DND-41 (cell line): ENCODE measurements at regions not wholly inside any gene's neighbourhood (a gene's known extent, or its start where the extent isn't known, plus 50 kb on each side); places are given as distances from the start of the nearest gene placed in this dataset.

Experiments used
- ATAC-seq: fragments of 200-7000 bp; cut with Tn5 transposase; 3 replicates; pipeline ENCODE4 v1.9.1; 2021; ENCODE audit warnings: low read depth; ENCODE audit not compliant: insufficient read depth
- DNase-seq: peaks from one replicate; pipeline ENCODE4 v3.0.0-alpha.2; 2020
- H2AFZ ChIP-seq: 2 replicates; pipeline ENCODE4 v1.6.0; 2012; ENCODE audit warnings: low read depth, low read length
- H3K27ac ChIP-seq: 2 replicates; pipeline ENCODE4 v1.5.1; 2012; ENCODE audit warnings: low read length, inconsistent platforms
- H3K27me3 ChIP-seq: fragments of 200-600 bp; sonication (generic); 2 replicates; pipeline ENCODE4 v1.6.0; 2012; ENCODE audit warnings: low read length, mild to moderate bottlenecking, inconsistent platforms; ENCODE audit not compliant: insufficient read depth, poor library complexity
- H3K36me3 ChIP-seq: 2 replicates; pipeline ENCODE4 v1.5.1; 2012; ENCODE audit warnings: low read length, inconsistent platforms; ENCODE audit not compliant: insufficient read depth
- H3K4me1 ChIP-seq: 2 replicates; pipeline ENCODE4 v1.5.1; 2012; ENCODE audit warnings: mild to moderate bottlenecking, low read length; ENCODE audit not compliant: insufficient read depth
- H3K4me2 ChIP-seq: 2 replicates; pipeline ENCODE4 v1.6.0; 2012; ENCODE audit warnings: mild to moderate bottlenecking, moderate library complexity, low read length, inconsistent platforms; ENCODE audit not compliant: insufficient read depth
- H3K4me3 ChIP-seq, 2 experiments: fragments of 200-600 bp in 1 of 2; shearing (Covaris generic) in 1 of 2; 2 replicates each; pipeline ENCODE4 v1.5.1; 2012 to 2016; ENCODE audit warnings: inconsistent platforms in 2 of 2, low read length in 2 of 2, mild to moderate bottlenecking in 2 of 2, low read depth in 1 of 2, moderate library complexity in 1 of 2
- H3K79me2 ChIP-seq: 2 replicates; pipeline ENCODE4 v1.6.0; 2012; ENCODE audit warnings: low read length, inconsistent platforms; ENCODE audit not compliant: insufficient read depth
- H3K9ac ChIP-seq: 2 replicates; pipeline ENCODE4 v1.6.0; 2012; ENCODE audit warnings: low read depth, mild to moderate bottlenecking, inconsistent platforms, low read length, moderate library complexity
- H3K9me3 ChIP-seq: 2 replicates; pipeline ENCODE4 v1.5.1; 2012; ENCODE audit warnings: low read length, moderate library complexity, mild to moderate bottlenecking, inconsistent platforms; ENCODE audit not compliant: insufficient read depth, severe bottlenecking
- H4K20me1 ChIP-seq: 2 replicates; pipeline ENCODE4 v1.6.0; 2012; ENCODE audit warnings: low read length; ENCODE audit not compliant: insufficient read depth
- EZH2 ChIP-seq: IDR thresholded peaks from 3 replicates; pipeline ENCODE4 v1.6.1; 2012; ENCODE audit warnings: borderline replicate concordance, low read depth, mild to moderate bottlenecking, moderate library complexity, low read length, inconsistent platforms; ENCODE audit not compliant: severe bottlenecking
- TF ChIP-seq, protein P1 (sequence below): IDR thresholded peaks from 2 replicates; pipeline ENCODE4 v1.5.1; 2012; ENCODE audit warnings: borderline replicate concordance, low read length, moderate library complexity, mild to moderate bottlenecking; ENCODE audit not compliant: poor library complexity, severe bottlenecking; ENCODE audit errors: extremely low read depth

DNA sequence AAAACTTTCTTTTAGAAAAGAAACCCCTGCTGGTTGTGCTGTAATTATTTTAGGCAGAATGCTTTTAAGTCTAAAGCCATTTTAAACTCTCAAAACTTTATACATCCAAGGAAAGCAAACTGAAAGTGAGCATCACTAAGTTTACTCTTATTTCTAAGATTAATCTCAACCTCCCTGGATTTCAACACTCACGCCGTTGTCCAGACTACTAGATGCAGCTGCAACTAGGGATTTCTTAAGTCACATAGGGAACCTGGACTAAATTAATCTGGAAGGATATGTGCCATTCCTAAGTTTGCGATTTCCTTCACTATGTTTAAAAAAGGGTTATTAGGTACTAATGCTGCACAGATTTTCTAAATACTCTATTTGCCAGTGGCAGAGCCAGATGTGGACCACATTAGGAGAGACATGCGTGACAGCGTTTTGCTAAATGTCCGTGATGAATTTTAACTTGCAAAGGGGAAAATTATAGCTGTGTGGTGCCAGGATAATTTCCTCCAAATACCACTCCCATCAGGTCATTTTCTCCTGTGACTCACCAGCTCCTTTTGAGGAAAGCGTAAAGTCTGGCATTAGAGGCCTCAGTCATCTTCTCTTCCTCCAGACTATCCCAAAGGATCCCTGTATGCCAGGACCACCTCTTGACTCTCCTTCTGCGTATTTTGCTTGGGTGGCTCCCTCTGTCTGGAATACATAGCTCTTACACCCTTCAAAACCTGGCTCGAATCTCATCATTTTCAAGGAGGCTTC, 143.7 kb downstream of the ATL2 start:
- Histone ChIP-seq H3K4me1 (no peaks in the 10 kb centered on the region), H3K27me3 (peaks cover 6% of the 10 kb centered on the region), H3K4me3 (no peak overlapping the region), H3K9me3 (no peaks in the 10 kb centered on the region), H3K9ac (no peak overlapping the region), H3K27ac (no peak overlapping the region), H3K4me2 (no peak overlapping the region), H3K36me3 (no peaks in the 10 kb centered on the region), H3K79me2 (no peaks in the 10 kb centered on the region), H2AFZ (no peak overlapping the region), H4K20me1 (no peaks in the 10 kb centered on the region)
- DNase-seq (no peak), ATAC-seq (no peak)
- TF ChIP-seq, protein P1, sequence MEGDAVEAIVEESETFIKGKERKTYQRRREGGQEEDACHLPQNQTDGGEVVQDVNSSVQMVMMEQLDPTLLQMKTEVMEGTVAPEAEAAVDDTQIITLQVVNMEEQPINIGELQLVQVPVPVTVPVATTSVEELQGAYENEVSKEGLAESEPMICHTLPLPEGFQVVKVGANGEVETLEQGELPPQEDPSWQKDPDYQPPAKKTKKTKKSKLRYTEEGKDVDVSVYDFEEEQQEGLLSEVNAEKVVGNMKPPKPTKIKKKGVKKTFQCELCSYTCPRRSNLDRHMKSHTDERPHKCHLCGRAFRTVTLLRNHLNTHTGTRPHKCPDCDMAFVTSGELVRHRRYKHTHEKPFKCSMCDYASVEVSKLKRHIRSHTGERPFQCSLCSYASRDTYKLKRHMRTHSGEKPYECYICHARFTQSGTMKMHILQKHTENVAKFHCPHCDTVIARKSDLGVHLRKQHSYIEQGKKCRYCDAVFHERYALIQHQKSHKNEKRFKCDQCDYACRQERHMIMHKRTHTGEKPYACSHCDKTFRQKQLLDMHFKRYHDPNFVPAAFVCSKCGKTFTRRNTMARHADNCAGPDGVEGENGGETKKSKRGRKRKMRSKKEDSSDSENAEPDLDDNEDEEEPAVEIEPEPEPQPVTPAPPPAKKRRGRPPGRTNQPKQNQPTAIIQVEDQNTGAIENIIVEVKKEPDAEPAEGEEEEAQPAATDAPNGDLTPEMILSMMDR, result no peak
- no peak for TF ChIP-seq EZH2

DNA sequence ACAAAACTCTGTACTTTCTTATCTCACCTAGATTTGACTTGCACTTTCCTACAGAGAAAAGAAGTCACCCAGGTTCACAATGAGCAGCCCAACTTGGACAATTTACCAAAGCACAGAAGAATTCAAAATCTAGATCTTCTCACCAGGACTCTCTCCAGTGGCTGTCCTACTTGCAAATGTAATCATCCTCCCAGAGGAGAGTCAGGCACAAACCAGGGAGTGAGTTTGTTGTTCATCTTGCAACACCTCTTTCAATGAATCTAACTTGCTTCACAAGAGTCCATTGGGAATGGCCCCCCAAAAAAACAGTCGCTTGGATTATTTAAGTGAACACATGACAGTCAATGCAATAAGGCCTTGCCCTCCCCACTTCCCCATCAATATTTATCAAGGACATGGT, 144.6 kb downstream of the ATL2 start:
- Histone ChIP-seq H4K20me1 (no peaks in the 10 kb centered on the region), H3K9me3 (no peaks in the 10 kb centered on the region), H3K4me3 (no peak overlapping the region), H3K9ac (no peak overlapping the region), H3K27me3 (peaks cover 9% of the 10 kb centered on the region), H3K4me1 (no peaks in the 10 kb centered on the region), H3K4me2 (no peak overlapping the region), H3K79me2 (no peaks in the 10 kb centered on the region), H3K27ac (no peak overlapping the region), H3K36me3 (no peaks in the 10 kb centered on the region), H2AFZ (no peak overlapping the region)
- TF ChIP-seq EZH2, result no peak
- TF ChIP-seq, protein P1, result no peak
- ATAC-seq (no peak), DNase-seq (no peak)

DNA sequence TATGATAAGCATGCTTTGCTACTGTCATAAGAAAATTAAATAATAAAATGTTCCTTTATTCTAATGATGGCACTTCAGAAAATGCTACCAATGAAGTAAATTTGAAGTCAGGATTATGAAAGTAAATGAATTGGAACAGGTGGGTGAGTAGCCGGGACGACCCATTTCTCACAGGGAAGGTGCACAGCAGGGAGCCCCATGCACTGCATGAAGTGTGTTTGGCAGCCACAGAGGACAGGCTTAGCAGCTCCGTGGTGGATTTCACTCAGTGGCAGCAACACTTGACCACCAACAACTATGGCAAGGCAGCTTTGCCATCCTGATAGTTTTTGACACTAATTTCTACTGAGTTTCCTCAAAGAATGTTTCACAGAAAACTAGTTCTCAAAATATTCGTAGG, 146.3 kb downstream of the ATL2 start:
- H3K27ac ChIP-seq, result no peak overlapping the region
- no peak overlapping the region for H2AFZ ChIP-seq
- H3K36me3 ChIP-seq, result no peaks in the 10 kb centered on the region
- no peak for TF ChIP-seq EZH2
- TF ChIP-seq, protein P1, result no peak
- no peaks in the 10 kb centered on the region for H3K4me1 ChIP-seq
- H3K9me3 ChIP-seq, result no peaks in the 10 kb centered on the region
- DNase-seq (no peak), ATAC-seq (no peak)
- H4K20me1 ChIP-seq, result no peaks in the 10 kb centered on the region
- peaks cover 9% of the 10 kb centered on the region for H3K27me3 ChIP-seq
- no peak overlapping the region for H3K9ac ChIP-seq
- H3K4me2 ChIP-seq, result no peak overlapping the region
- no peaks in the 10 kb centered on the region for H3K79me2 ChIP-seq
- no peak overlapping the region for H3K4me3 ChIP-seq

DNA sequence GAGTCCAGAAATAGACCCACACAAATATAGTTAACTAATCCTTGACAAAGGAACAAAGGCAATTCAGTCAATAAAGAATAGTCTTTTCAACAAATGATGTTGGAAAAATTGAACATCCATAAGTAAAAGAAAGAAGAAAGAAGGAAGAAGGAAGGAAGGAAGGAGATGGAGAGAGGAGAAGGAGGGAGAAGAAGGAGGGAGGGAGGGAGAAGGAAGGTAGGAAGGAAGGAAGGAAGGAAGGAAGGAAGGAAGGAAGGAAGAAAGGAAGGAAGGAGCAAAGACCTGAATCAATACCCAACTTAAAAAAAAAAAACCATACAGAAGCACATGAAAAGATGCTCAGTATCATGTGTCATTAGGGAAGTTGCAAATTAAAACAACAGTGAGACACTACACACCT, 148.3 kb downstream of the ATL2 start:
- H3K4me3 ChIP-seq, result no peak overlapping the region
- H3K4me2 ChIP-seq, result no peak overlapping the region
- TF ChIP-seq, protein P1, result no peak
- TF ChIP-seq EZH2, result no peak
- no peak overlapping the region for H3K9ac ChIP-seq
- ATAC-seq (no peak), DNase-seq (no peak)
- no peak overlapping the region for H2AFZ ChIP-seq
- no peaks in the 10 kb centered on the region for H4K20me1 ChIP-seq
- peaks cover 18% of the 10 kb centered on the region for H3K27me3 ChIP-seq
- no peak overlapping the region for H3K27ac ChIP-seq
- no peaks in the 10 kb centered on the region for H3K9me3 ChIP-seq
- H3K79me2 ChIP-seq, result no peaks in the 10 kb centered on the region
- no peaks in the 10 kb centered on the region for H3K36me3 ChIP-seq
- no peaks in the 10 kb centered on the region for H3K4me1 ChIP-seq
